Endothelial cell of umbilical vein (primary cell): ENCODE measurements at regions not wholly inside any gene's neighbourhood (a gene's known extent, or its start where the extent isn't known, plus 50 kb on each side); places are given as distances from the start of the nearest gene placed in this dataset.

Experiments
- BruUV-seq: library from RNA; stranded (reverse); fragments of 400-500 nt; replicated peaks from 2 replicates; lab custom pipeline; 2021; lab: Mats Ljungman, UMichigan
- CTCF ChIA-PET: fragments of 300-600, 350-600 bp; sonication (Branson Sonifier 250); formaldehyde crosslinking; loops from one replicate; lab custom pipeline; 2021; ENCODE audit warnings: antibody characterized with exemption, inconsistent platforms; lab: Charles Lee
- POLR2A ChIA-PET: fragments of 300-600, 350-600 bp; sonication (Branson Sonifier 250); formaldehyde crosslinking; loops from one replicate; lab custom pipeline; 2021; ENCODE audit warnings: antibody characterized with exemption, inconsistent platforms; lab: Charles Lee
- DNase-seq: peaks from one replicate; pipeline ENCODE4 v3.0.0-alpha.2; 2011; ENCODE audit warnings: low read depth, low spot score
- FAIRE-seq: peaks from 2 replicates; lab custom pipeline; 2011; peaks lifted over from hg19 to GRCh38; lab: Jason Lieb, UNC
- H2AFZ ChIP-seq: 2 replicates; pipeline ENCODE4 v1.6.0; 2012; ENCODE audit warnings: low read depth, low read length, control low read depth, inconsistent platforms
- H3K27ac ChIP-seq: 2 replicates; pipeline ENCODE4 v1.5.1; 2011; ENCODE audit warnings: low read depth, mild to moderate bottlenecking, control low read depth, low read length, moderate library complexity; ENCODE audit not compliant: insufficient read depth
- H3K27me3 ChIP-seq, 2 experiments: 2 replicates each; pipeline versions ENCODE4 v1.6.0 to v1.6.1; 2011; ENCODE audit warnings: low read length in 2 of 2, mixed read lengths in 1 of 2; ENCODE audit not compliant: control insufficient read depth in 2 of 2, insufficient read depth in 2 of 2
- H3K36me3 ChIP-seq, 2 experiments: 2 replicates in 1 of 2; 3 replicates in 1 of 2; pipeline ENCODE4 v1.5.1; 2011; ENCODE audit warnings: low read length in 2 of 2, mild to moderate bottlenecking in 1 of 2, moderate library complexity in 1 of 2; ENCODE audit not compliant: control insufficient read depth in 2 of 2, insufficient read depth in 2 of 2; ENCODE audit errors: extremely low read depth in 1 of 2
- H3K4me1 ChIP-seq: 3 replicates; pipeline ENCODE4 v1.5.1; 2011; ENCODE audit warnings: mild to moderate bottlenecking, low read length; ENCODE audit not compliant: control insufficient read depth, insufficient read depth; ENCODE audit errors: extremely low read depth
- H3K4me2 ChIP-seq: 2 replicates; pipeline ENCODE4 v1.6.1; 2011; ENCODE audit warnings: low read length, control low read depth, mixed read lengths; ENCODE audit not compliant: insufficient read depth
- H3K4me3 ChIP-seq, 3 experiments: fragments of 200-600 bp in 1 of 3; sonication (generic), shearing (Covaris generic) in 1 of 3; replicated peaks in 1 of 3; 2 replicates each; pipeline ENCODE4 v1.5.1; 2011 to 2016; ENCODE audit warnings: control low read depth in 3 of 3, low read length in 3 of 3, mild to moderate bottlenecking in 2 of 3, inconsistent platforms in 1 of 3, low read depth in 1 of 3, moderate library complexity in 1 of 3; ENCODE audit not compliant: insufficient read depth in 1 of 3
- H3K79me2 ChIP-seq: 2 replicates; pipeline ENCODE4 v1.6.0; 2012; ENCODE audit warnings: low read length, inconsistent platforms; ENCODE audit not compliant: control insufficient read depth, insufficient read depth
- H3K9ac ChIP-seq: replicated peaks from 2 replicates; pipeline ENCODE3; 2011; ENCODE audit warnings: low read length, control low read depth; ENCODE audit not compliant: insufficient read depth; ENCODE audit errors: extremely low read depth
- H3K9me1 ChIP-seq: replicated peaks from 3 replicates; pipeline ENCODE4 v1.6.0; 2011; ENCODE audit warnings: mild to moderate bottlenecking, low read length; ENCODE audit not compliant: control insufficient read depth, insufficient read depth; ENCODE audit errors: extremely low read depth
- H3K9me3 ChIP-seq: replicated peaks from 2 replicates; pipeline ENCODE4 v1.5.1; 2012; ENCODE audit warnings: low read length, inconsistent platforms; ENCODE audit not compliant: control insufficient read depth, insufficient read depth
- H4K20me1 ChIP-seq: replicated peaks from 2 replicates; pipeline ENCODE3; 2011; ENCODE audit warnings: mild to moderate bottlenecking, low read length; ENCODE audit not compliant: control insufficient read depth, insufficient read depth; ENCODE audit errors: extremely low read depth
- CTCF ChIP-seq, 2 donors: IDR thresholded peaks; 1 replicate in 1 of 2; 2 replicates in 1 of 2; pipeline ENCODE4 v1.5.1; 2011; ENCODE audit warnings: low read length in 2 of 2, mild to moderate bottlenecking in 2 of 2, moderate library complexity in 2 of 2, control low read depth in 1 of 2, inconsistent platforms in 1 of 2, low read depth in 1 of 2; ENCODE audit not compliant: insufficient read depth in 1 of 2; ENCODE audit errors: extremely low read depth in 1 of 2
- FOS ChIP-seq: IDR thresholded peaks from 2 replicates; pipeline ENCODE4 v1.6.1; 2011; ENCODE audit warnings: mild to moderate bottlenecking, low read length, moderate library complexity, borderline replicate concordance; ENCODE audit not compliant: insufficient read depth
- JUN ChIP-seq: IDR thresholded peaks from 2 replicates; pipeline ENCODE4 v1.6.1; 2011; ENCODE audit warnings: borderline replicate concordance, low read depth; ENCODE audit not compliant: insufficient read length, insufficient read depth
- MAX ChIP-seq: IDR thresholded peaks from 2 replicates; pipeline ENCODE4 v1.6.1; 2011; ENCODE audit not compliant: insufficient read depth, insufficient read length
- MYC ChIP-seq: IDR thresholded peaks from one replicate; pipeline ENCODE4 v1.6.1; 2011; ENCODE audit warnings: mild to moderate bottlenecking, low read depth, low read length
- POLR2A ChIP-seq: IDR thresholded peaks from 2 replicates; pipeline ENCODE4 v1.6.1; 2012; ENCODE audit warnings: low read depth, mild to moderate bottlenecking, control low read depth, low read length
- POLR2AphosphoS5 ChIP-seq: IDR thresholded peaks from 2 replicates; pipeline ENCODE4 v1.6.1; 2012; ENCODE audit warnings: low read depth, mild to moderate bottlenecking, control low read depth, low read length, moderate library complexity; ENCODE audit not compliant: insufficient read depth
- dilution Hi-C: fragments of 300-500 bp; cut with MboI; formaldehyde crosslinking; loops from one replicate; pipeline ENCODE4 v1.15.0; 2019; ENCODE audit warnings: low sequenced_read_pairs; ENCODE audit not compliant: extremely low pct_ligation_motif_present
- intact Hi-C: fragments of 100-400 bp; cut with micrococcal nuclease; formaldehyde crosslinking; loops from one replicate; pipeline ENCODE4 v1.10.0; 2022

- Histone ChIP-seq H2AFZ (no peak overlapping the region), H3K4me2 (no peak overlapping the region), H3K9me1 (no peaks in the 10 kb centered on the region), H3K9me3 (no peaks in the 10 kb centered on the region), H3K79me2 (no peaks in the 10 kb centered on the region), H3K9ac (no peak overlapping the region), H3K36me3 (no peaks in the 10 kb centered on the region), H3K27me3 (peaks cover 0 to 2% of the 10 kb centered on the region in 2 experiments), H3K4me1 (no peaks in the 10 kb centered on the region), H4K20me1 (no peaks in the 10 kb centered on the region), H3K4me3 (no peak overlapping the region), H3K27ac (no peak overlapping the region)
- ChIA-PET CTCF (interaction anchor here (1.2 kb wide), 1 partner anchor 19 kb away, joined by 4 read pairs; no protein-coding TSS in a partner anchor), POLR2A (interaction anchor here (0.7 kb wide), 1 partner anchor 1303 kb away, joined by 3 read pairs; no protein-coding TSS in a partner anchor)
- BruUV-seq: no TSS peak
- TF ChIP-seq FOS: no peak
- TF ChIP-seq POLR2AphosphoS5: no peak
- TF ChIP-seq MAX: no peak
- no peak for TF ChIP-seq JUN
- TF ChIP-seq CTCF (IDR thresholded peaks at IDR 0.05; ENCODE audit: extremely low read depth in 1 of 2, insufficient read depth in 1 of 2, low read depth in 1 of 2, low read length in 2 of 2): no peak
- no peak for TF ChIP-seq POLR2A
- TF ChIP-seq MYC: no peak
- dilution Hi-C loops (no loop called here), intact Hi-C loops (no loop called here)
- no peak for DNase-seq
- FAIRE-seq: no peak
These were observed 320.5 kb upstream of the NR5A2 start for GRCh38 chr1:199706826-199707606.
